ENCODE measurements at regions not wholly inside any gene's neighbourhood (a gene's known extent, or its start where the extent isn't known, plus 50 kb on each side); places are given as distances from the start of the nearest gene placed in this dataset.

GRCh38 chr17:77286641-77287431 is 146.1 kb downstream of the SEC14L1 start (continued):
- TF ChIP-seq ZNF512 (CRISPR knock-in tag; IDR thresholded peaks at IDR 0.05) (no peak), AHDC1 (CRISPR knock-in tag; IDR thresholded peaks at IDR 0.05; ENCODE audit: borderline replicate concordance) (peak; percentile 97), GATAD1 (CRISPR knock-in tag; IDR thresholded peaks at IDR 0.05) (peak; percentile 83), ZNF547 (CRISPR knock-in tag; IDR thresholded peaks at IDR 0.05) (peak; percentile 86), RNF219 (CRISPR knock-in tag; IDR thresholded peaks at IDR 0.05) (peak; percentile 86; the same call in 1 of the 2 replicates), DMAP1 (CRISPR knock-in tag; IDR thresholded peaks at IDR 0.05) (peak; percentile 89), ZNF574 (CRISPR knock-in tag; IDR thresholded peaks at IDR 0.05) (peak; percentile 93), NPAS2 (CRISPR knock-in tag; IDR thresholded peaks at IDR 0.05; ENCODE audit: borderline replicate concordance) (no peak), NFYC (CRISPR knock-in tag; IDR thresholded peaks at IDR 0.05) (peak; percentile 51), MEF2D (CRISPR knock-in tag; IDR thresholded peaks at IDR 0.05) (peak; percentile 99), BHLHE40 (IDR thresholded peaks at IDR 0.05; ENCODE audit: low read length) (peak; percentile 68), KAT2B (IDR thresholded peaks at IDR 0.05; ENCODE audit: borderline replicate concordance, low read depth, low read length) (no peak), HINFP (CRISPR knock-in tag; IDR thresholded peaks at IDR 0.05; ENCODE audit: low read depth) (peak; percentile 93), HDAC1 (CRISPR knock-in tag; IDR thresholded peaks at IDR 0.05) (peak; percentile 100), JUND (CRISPR knock-in tag; IDR thresholded peaks at IDR 0.05) (peak; percentile 92)

Measured in HepG2 (cell line).